HG03342 (cell line): ENCODE measurements at regions not wholly inside any gene's neighbourhood (a gene's known extent, or its start where the extent isn't known, plus 50 kb on each side); places are given as distances from the start of the nearest gene placed in this dataset.

Experiments
- ATAC-seq: cut with Tn5 transposase; IDR thresholded peaks from one replicate; pipeline ENCODE4 v1.9.1; 2021; ENCODE audit warnings: mild to moderate bottlenecking, moderate library complexity; ENCODE audit not compliant: unreplicated experiment

GRCh38 chr2:103268841-103269498, 507.1 kb downstream of the TMEM182 start:
- ATAC-seq: no peak

GRCh38 chr2:103276869-103277268, 515.0 kb downstream of the TMEM182 start:
- ATAC-seq: no peak

- ATAC-seq: no peak
Measured at GRCh38 chr2:103284750-103285149, 522.9 kb downstream of the TMEM182 start.

DNA sequence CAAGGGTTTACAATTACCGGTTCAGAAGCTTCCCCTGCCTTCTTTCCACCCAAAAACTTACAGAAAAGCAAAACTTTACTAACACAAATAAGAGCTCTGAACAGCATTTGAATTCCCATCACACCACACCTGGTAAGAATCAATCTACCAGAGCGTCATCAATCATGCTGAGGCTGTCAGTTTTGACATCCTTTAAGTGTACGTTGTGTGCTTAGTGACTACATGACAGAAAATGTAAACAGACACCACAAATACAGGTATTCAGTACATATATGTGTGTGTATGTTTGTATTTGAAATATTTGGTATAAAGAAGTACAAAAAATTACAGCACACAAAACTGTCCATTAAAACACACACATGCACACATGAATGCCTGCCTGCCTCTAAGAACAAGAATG, 523.5 kb downstream of the TMEM182 start:
- ATAC-seq: no peak

- ATAC-seq: no peak
Measured at GRCh38 chr2:103287746-103288145, 525.9 kb downstream of the TMEM182 start.

DNA sequence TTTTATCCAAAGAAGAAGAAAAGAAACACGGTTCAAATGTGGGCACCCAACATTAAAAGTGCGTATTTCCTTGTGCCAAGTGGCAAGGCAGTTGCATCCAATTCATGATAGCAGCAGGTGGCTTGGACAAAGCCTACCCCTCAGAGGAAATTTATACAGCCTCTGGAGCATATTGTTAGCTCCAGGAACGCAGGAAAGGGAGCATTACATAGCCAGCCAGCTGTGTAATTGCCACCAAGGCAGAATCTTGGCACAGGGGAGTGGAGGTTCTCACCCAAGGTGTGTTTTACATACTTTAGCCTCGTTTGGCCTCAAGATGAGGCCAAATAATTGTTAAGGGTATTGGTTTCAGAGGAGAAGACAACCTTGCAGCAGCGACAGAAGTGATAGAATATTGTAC, 526.9 kb downstream of the TMEM182 start:
- ATAC-seq: no peak

DNA sequence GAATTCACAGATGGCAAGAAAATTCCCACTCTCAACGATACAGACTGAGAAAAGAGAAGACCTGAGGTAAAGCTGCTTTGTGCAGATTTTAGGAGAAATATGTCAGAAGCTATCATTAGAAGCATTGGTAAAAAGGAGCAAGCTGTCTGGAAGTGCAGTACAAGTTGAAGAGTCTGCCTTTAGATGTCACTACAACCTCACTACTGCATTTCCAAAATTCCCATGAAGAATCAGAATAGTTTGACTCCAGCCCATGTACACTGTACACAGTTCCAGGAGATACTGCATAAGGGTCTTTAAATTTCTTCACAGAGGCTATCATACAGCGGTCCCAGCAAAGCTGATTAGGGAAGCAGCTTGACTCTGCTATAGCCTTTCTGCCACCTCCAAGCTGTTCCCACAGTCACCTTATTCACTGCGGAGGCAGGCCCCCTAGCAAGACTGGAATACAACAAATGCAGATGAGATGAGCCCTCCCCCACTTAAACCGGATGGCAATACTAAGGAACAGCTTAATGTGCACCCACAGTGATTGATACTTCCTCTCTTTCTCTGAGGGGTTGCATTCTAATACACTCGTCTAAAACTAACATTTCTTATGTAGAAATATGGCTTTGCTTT, 527.4 kb downstream of the TMEM182 start:
- ATAC-seq: no peak

GRCh38 chr2:103292573-103292972, 530.7 kb downstream of the TMEM182 start:
- no peak for ATAC-seq

GRCh38 chr2:103293067-103293741, 531.4 kb downstream of the TMEM182 start:
- ATAC-seq: no peak

GRCh38 chr2:103293742-103294077, 531.9 kb downstream of the TMEM182 start:
- ATAC-seq: no peak

DNA sequence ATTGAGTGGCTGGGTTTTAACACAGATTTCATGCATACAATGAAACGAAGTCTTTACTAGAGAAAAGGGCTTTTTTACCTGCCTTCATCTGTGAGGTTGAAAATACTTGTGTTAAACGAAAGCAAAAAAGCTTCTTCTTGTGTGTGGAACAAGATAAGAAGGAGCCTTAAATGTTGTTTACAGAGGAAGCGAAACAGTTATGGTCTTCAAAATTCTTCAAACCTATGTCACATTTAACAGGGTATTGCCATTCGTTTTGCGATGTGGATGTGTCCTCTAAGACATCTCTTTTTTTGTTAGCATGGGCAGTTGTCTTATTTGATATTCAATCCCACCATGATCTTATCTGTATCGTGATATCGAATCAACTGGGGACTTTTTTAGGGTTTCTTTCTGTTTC, 532.6 kb downstream of the TMEM182 start:
- no peak for ATAC-seq

DNA sequence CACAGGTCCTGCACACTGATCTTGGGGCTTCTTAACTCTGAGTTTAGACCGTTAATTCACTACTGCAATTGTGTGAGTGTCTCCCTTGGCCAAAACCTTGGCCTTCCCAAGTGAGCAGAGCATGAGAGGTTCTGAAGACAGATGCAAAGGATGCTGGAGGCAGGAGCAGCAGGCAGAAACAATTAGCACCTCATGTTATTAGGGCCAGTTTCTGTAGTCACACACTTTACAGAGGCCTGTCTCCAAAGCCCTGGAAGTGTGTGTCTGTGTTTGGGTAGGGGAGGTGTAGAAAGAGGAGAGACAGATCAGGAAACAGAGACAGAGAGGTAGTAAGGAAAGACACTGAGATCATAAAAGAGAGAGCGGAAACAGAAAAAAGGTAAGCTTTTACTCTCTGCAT, 533.8 kb downstream of the TMEM182 start:
- ATAC-seq: no peak

- no peak for ATAC-seq
Measured at GRCh38 chr2:103324671-103325070, 562.8 kb downstream of the TMEM182 start.

DNA sequence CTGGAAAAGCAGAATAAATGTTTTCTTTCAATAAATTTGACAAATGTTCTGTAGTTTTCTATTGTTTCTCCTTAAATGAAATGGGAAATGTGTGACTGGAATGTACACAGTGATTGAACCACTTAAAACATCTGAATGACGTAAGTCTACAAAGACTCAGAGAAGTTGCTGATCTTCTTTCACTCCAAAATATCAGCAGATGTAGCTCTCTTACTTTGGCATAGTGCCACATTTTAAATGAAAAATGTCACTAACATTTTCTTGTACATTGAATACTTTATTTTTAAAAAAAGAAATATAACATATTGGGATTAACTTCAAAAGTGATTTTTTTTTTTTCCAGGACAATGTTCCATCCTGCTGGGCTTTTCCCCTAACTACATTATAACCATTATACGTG, 565.6 kb downstream of the TMEM182 start:
- no peak for ATAC-seq

DNA sequence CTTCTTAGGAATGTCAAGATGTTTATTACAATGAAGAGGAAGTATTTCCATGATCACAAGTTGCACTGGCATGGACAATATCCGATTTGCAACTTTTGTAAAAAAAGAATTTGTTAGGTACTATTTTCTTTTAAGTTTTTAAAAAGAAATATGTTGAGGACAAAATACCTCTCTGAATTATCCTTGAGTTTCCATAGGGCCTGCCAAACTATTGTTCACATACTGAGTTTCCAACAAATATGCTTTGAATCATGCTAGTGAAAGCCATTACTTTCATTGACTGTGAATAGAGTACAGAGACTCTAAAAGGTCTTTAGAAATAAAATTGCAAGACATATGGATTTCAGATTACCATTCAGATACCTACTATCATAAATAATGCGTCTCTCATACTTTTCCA, 566.1 kb downstream of the TMEM182 start:
- ATAC-seq: no peak

GRCh38 chr2:103335403-103335802, 573.6 kb downstream of the TMEM182 start:
- no peak for ATAC-seq

DNA sequence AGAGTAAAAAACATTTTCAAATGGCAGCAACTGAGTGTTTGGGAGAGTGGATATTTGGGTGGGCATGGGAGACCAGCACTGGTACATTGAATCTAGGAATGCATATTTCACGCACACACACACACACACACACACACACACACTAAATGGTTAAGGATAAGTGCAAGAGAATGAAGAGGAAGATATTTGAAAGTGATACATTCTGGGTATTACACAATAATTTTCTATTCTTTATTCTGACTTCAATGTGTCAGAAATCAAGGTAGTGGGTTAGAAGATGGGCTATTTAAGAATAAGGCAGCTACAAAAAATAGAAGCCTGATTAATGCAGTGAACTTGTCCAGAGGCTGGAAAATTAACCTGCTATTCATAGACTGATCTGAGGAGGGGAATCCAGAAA, 577.0 kb downstream of the TMEM182 start:
- ATAC-seq: no peak

DNA sequence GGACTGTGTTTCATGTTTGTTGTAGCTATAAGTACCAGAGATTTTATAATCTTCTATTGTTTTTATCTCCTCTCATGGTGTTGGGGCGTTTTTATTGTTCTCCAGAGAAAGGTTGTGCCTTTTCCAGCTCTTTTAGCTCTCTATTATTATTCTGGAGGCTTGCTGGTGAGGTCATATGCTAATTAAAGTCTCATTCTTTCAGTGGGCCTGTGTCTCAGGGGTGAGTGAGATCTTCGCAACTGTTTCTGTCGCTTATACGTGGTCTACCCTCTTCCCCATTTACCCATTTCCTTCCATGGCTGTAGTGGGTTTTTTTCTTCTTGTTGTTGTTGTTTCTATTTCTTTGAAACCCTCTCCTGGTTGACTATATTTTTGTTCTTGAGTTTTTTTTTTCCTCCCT, 584.9 kb downstream of the TMEM182 start:
- ATAC-seq: no peak

GRCh38 chr2:103353774-103354173, 591.9 kb downstream of the TMEM182 start:
- ATAC-seq: no peak

DNA sequence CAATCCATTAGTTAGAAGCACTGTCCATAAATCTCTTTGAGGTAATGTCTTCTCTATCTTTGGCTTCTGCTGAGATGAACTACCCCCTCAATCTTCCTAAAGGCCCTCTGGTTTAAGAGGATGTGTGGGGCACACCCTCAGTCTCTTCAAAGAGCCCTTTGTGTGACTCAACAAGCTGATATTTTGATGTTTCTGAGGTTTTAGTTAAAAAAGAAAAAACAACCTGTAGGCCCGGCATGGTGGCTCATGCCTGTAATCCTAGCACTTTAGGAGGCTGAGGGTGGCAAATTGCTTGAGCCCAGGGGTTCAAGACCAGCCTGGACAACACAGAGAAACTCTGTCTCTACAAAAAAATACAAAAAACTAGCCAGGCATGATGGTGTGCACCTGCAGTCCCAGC, 593.5 kb downstream of the TMEM182 start:
- no peak for ATAC-seq

GRCh38 chr2:103361712-103362111, 599.9 kb downstream of the TMEM182 start:
- ATAC-seq: no peak

GRCh38 chr2:103363639-103364038, 601.8 kb downstream of the TMEM182 start:
- no peak for ATAC-seq
